HG03039 (cell line): ENCODE measurements at regions not wholly inside any gene's neighbourhood (a gene's known extent, or its start where the extent isn't known, plus 50 kb on each side); places are given as distances from the start of the nearest gene placed in this dataset.
"Not testable (repeated sequence)": the region's sequence is repeated elsewhere in the genome, so short reads cannot be mapped to it uniquely, and the experiment has no call there.

ENCODE experiments used
- ATAC-seq: cut with Tn5 transposase; IDR thresholded peaks from one replicate; pipeline ENCODE4 v1.9.1; 2021; ENCODE audit warnings: mild to moderate bottlenecking, moderate library complexity; ENCODE audit not compliant: unreplicated experiment

- ATAC-seq: no peak
These were observed 353.7 kb downstream of the RSL24D1 start for GRCh38 chr15:54843006-54843405.

- ATAC-seq: no peak
These were observed 354.9 kb downstream of the RSL24D1 start for GRCh38 chr15:54841701-54842305.

GRCh38 chr15:54840621-54841398 lies 355.9 kb downstream of the RSL24D1 start:
- no peak for ATAC-seq

GRCh38 chr15:54839379-54839778 lies 357.4 kb downstream of the RSL24D1 start:
- no peak for ATAC-seq

- ATAC-seq: no peak
These were observed 360.5 kb downstream of the RSL24D1 start for GRCh38 chr15:54836052-54836795.

DNA sequence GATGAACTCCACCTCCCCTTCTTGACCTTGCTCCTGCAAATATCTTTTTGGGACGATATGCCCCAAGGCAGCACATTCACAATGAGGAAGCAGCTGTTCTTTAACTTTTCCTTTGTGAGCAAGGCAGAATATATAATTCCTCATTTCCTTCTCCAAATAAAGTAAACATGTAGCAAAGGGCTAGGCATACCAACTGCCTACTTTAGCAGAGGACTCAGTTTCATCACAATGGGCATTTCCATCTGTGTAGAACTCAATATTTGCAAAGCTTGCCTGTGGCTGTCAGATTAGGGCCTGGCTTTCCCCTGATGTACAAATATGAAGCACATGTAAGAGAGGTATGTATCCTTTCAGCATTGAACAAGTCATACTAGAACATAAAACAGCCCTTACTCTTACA lies 366.9 kb downstream of the RSL24D1 start:
- ATAC-seq: no peak

- no peak for ATAC-seq
These were observed 375.9 kb downstream of the RSL24D1 start for GRCh38 chr15:54820811-54821210.

DNA sequence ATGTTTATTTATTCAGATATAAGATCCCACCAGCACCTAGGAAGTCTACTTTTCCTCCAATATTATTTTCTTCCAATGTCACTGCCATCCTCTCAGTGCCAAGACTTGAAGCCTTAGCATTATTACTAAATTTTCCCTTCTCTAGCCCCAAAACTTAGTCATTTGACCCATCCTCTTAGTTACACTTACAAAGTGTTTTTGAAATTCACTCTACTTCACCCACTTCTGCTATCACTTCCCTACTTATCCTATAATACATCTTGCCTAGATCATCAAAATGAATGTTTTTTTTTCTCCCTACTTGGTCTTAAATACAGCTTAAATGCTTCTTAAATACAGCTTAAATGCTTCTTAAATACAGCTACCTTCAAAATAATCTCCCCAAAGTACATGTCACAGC lies 376.6 kb downstream of the RSL24D1 start:
- ATAC-seq: no peak

DNA sequence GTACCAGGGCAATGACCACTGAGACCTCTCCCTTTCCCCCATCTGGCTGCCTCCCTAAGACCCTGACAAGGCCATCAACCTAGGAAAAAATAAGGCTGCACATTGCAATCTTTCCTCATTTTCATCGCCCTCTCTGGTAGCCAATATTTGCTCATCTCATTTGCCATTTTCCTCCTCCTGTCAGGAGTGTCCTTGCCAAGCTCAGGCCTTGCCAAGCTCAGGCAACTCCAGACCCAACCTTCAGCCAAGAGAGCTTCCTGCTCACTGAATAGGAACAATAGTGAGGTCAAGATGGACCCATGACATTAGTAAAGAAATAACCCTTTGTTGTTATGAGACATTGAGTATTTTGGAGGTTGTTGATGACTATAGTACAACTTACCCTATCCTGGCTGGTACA lies 380.3 kb downstream of the RSL24D1 start:
- ATAC-seq: no peak

DNA sequence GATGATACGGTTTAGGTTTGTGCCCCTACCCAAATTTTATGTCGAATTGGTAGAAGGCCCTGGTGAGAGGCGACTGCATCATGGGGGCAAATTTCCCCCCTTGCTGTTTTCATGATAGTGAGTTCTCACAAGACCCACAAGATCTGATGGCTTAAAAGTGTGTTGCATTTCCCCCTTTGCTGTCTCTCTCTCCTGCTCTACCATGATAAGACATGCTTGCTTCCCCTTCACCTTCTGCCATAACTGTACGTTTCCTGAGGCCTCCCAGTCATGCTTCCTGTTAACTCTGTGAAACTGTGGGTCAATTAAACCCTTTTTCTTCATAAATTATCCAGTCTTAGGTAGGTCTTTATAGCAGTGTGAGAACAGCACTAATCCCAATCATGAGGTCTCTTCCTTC lies 381.2 kb downstream of the RSL24D1 start:
- no peak for ATAC-seq

- ATAC-seq: no peak
These were observed 384.4 kb downstream of the RSL24D1 start for GRCh38 chr15:54812383-54812782.

- ATAC-seq: no peak
These were observed 386.2 kb downstream of the RSL24D1 start for GRCh38 chr15:54810496-54810895.

GRCh38 chr15:54810031-54810430 lies 386.7 kb downstream of the RSL24D1 start:
- no peak for ATAC-seq

- ATAC-seq: no peak
These were observed 388.4 kb downstream of the RSL24D1 start for GRCh38 chr15:54808321-54808720.

GRCh38 chr15:54803987-54804386 lies 392.8 kb downstream of the RSL24D1 start:
- ATAC-seq: no peak

- ATAC-seq: peak; percentile 58
These were observed 393.5 kb downstream of the RSL24D1 start for GRCh38 chr15:54803134-54803808.

- no peak for ATAC-seq
These were observed 404.2 kb downstream of the RSL24D1 start for GRCh38 chr15:54792526-54792925.

GRCh38 chr15:54790693-54791092 lies 406.0 kb downstream of the RSL24D1 start:
- no peak for ATAC-seq

GRCh38 chr15:54789376-54789775 lies 407.4 kb downstream of the RSL24D1 start:
- ATAC-seq: no peak

DNA sequence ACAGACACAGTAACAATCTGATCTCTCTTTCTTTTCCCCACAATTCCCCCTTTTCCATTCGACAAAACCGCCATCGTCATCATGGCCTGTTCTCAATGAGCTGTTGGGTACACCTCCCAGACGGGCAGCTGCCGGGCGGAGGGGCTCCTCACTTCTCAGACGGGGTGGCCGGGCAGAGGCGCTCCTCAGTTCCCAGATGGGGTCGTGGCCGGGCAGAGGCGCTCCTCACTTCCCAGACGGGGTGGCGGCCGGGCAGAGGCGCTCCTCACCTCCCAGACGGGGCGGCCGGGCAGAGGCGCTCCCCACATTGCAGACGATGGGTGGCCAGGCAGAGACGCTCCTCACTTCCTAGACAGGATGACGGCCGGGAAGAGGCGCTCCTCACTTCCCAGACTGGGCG lies 415.5 kb downstream of the RSL24D1 start:
- ATAC-seq: not testable (repeated sequence)

GRCh38 chr15:54779271-54779670 lies 417.5 kb downstream of the RSL24D1 start:
- no peak for ATAC-seq
